ENCODE measurements at regions not wholly inside any gene's neighbourhood (a gene's known extent, or its start where the extent isn't known, plus 50 kb on each side); places are given as distances from the start of the nearest gene placed in this dataset.

DNA sequence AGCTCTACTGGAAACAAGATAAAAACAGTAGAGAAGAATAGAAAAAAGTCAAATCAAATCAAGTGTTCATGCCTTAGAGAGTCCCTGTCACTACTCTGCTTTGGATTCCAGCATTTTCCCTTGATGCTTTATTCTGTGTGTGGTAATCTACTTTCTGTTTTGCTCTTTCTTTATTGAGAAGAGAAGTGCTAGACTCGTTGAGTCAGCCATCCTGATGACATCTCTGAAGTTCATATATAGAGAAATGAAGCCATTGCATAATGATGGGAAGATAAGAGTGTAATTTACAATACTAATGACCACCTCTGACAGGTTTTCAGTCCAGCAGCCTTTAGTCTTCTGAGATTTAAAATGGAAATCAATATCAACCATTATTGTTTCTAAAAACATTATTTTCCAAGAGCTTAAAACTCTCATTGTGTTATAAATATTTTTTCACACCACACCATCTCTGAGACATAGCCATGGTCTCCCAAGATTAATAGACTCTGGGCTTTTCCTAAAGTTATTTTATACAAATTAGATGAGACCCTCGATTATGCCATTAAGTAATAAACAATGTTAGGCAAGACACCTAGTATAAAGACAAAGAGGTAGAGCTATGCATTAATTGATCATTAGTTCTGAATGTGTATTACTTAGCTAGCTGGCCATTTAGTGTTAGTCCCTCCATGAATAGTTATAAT is 679.0 kb upstream of the ACVR2A start:
- TF ChIP-seq CTCF (IDR thresholded peaks at IDR 0.05) (no peak), POLR2A (IDR thresholded peaks at IDR 0.05) (no peak)
